ENCODE measurements at regions not wholly inside any gene's neighbourhood (a gene's known extent, or its start where the extent isn't known, plus 50 kb on each side); places are given as distances from the start of the nearest gene placed in this dataset.
"Not testable (repeated sequence)": the region's sequence is repeated elsewhere in the genome, so short reads cannot be mapped to it uniquely, and the experiment has no call there.

DNA sequence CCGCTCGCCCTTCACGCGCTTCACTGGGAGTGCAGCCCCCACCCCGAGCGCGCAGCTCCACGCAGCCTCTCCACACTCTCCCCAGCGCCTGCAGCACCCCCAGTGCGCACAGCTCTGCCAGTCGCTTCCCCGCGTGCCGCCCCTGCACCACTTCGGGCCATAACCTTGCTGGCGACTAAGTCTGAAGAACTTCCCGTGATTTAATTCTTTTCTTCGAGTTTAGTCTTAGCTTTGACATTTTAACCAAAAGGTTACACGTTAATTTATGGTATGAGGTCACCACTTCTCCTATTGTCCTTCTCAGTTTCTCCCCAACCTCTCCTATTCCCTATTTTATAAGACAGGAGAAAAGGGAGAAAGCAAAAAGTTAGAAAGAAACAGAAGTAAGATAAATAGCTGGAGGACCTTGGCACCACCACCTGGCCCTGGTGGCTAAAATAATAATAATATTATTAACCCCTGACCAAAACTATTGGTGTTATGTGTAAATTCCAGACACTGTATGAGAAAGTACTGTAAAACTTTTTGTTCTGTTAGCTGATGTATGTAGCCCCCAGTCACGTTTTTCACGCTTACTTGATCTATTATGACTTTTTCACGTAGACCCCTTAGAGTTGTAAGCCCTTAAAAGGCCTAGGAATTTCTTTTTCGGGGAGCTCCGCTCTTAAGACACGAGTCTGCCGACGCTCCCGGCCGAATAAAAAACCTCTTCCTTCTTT, 129.2 kb downstream of the KBTBD2 start:
- TF ChIP-seq EP300, CTCF (IDR thresholded peaks at IDR 0.05): not testable (repeated sequence)
